Gastroesophageal sphincter (tissue), 3 donors: ENCODE measurements at regions not wholly inside any gene's neighbourhood (a gene's known extent, or its start where the extent isn't known, plus 50 kb on each side); places are given as distances from the start of the nearest gene placed in this dataset.

ENCODE experiments used
- CTCF ChIP-seq, 4 experiments: fragments of 200-600 bp in 2 of 4; fragments of 450-650 bp in 2 of 4; sonication (generic) in 1 of 4; IDR thresholded peaks; one replicate each; pipeline ENCODE4 v1.5.1; 2017 to 2019; ENCODE audit warnings: antibody characterized with exemption in 4 of 4, mild to moderate bottlenecking in 2 of 4, moderate library complexity in 2 of 4
- POLR2A ChIP-seq, 2 donors: fragments of 450-650 bp; IDR thresholded peaks; one replicate each; pipeline ENCODE4 v1.6.1; 2017; ENCODE audit warnings: antibody characterized with exemption in 2 of 2, mild to moderate bottlenecking in 2 of 2, moderate library complexity in 1 of 2

GRCh38 chr16:73976644-73977043 lies 320.0 kb upstream of the PSMD7 start:
- TF ChIP-seq CTCF (IDR thresholded peaks at IDR 0.05), result no peak
- TF ChIP-seq POLR2A (IDR thresholded peaks at IDR 0.05), result no peak
